AG09309 (cell line): ENCODE measurements at regions not wholly inside any gene's neighbourhood (a gene's known extent, or its start where the extent isn't known, plus 50 kb on each side); places are given as distances from the start of the nearest gene placed in this dataset.
"Not testable (repeated sequence)": the region's sequence is repeated elsewhere in the genome, so short reads cannot be mapped to it uniquely, and the experiment has no call there.

Experiments used
- DNase-seq: peaks from one replicate; pipeline ENCODE4 v3.0.0-alpha.2; 2010; ENCODE audit warnings: low read depth
- H3K4me3 ChIP-seq: 2 replicates; pipeline ENCODE4 v1.5.1; 2011; ENCODE audit warnings: mild to moderate bottlenecking, low read depth, low read length, moderate library complexity; ENCODE audit not compliant: control insufficient read depth
- CTCF ChIP-seq: IDR thresholded peaks from 2 replicates; pipeline ENCODE4 v1.5.1; 2011; ENCODE audit warnings: mild to moderate bottlenecking, low read depth, low read length, inconsistent platforms; ENCODE audit not compliant: insufficient read depth, control insufficient read depth; ENCODE audit errors: missing control alignments

GRCh38 chr10:29001801-29002200 is 287.1 kb upstream of the LYZL1 start:
- no peak for DNase-seq
- no peak for TF ChIP-seq CTCF
- H3K4me3 ChIP-seq: no peak overlapping the region

- not testable (repeated sequence) for DNase-seq
Measured at GRCh38 chr10:29003014-29003413, 285.9 kb upstream of the LYZL1 start.

GRCh38 chr10:29005988-29006387 is 282.9 kb upstream of the LYZL1 start:
- H3K4me3 ChIP-seq: no peak overlapping the region
- no peak for DNase-seq
- TF ChIP-seq CTCF: no peak

More at GRCh38 chr10:29003014-29003413, 285.9 kb upstream of the LYZL1 start:
- H3K4me3 ChIP-seq: not testable (repeated sequence)

- TF ChIP-seq CTCF: no peak
- no peak for DNase-seq
- no peak overlapping the region for H3K4me3 ChIP-seq
Measured at GRCh38 chr10:29007370-29007747, 281.5 kb upstream of the LYZL1 start.

GRCh38 chr10:29007748-29008610 is 280.9 kb upstream of the LYZL1 start:
- no peak overlapping the region for H3K4me3 ChIP-seq
- no peak for DNase-seq
- TF ChIP-seq CTCF: no peak

- no peak for DNase-seq
- H3K4me3 ChIP-seq: no peak overlapping the region
- no peak for TF ChIP-seq CTCF
Measured at GRCh38 chr10:29009464-29009863, 279.4 kb upstream of the LYZL1 start.

GRCh38 chr10:29011516-29011915 is 277.4 kb upstream of the LYZL1 start:
- H3K4me3 ChIP-seq: no peak overlapping the region
- no peak for DNase-seq
- no peak for TF ChIP-seq CTCF
